ENCODE measurements at regions not wholly inside any gene's neighbourhood (a gene's known extent, or its start where the extent isn't known, plus 50 kb on each side); places are given as distances from the start of the nearest gene placed in this dataset.
A peak's percentile ranks its signal among the peaks of the same experiment; 100 is the strongest.

DNA sequence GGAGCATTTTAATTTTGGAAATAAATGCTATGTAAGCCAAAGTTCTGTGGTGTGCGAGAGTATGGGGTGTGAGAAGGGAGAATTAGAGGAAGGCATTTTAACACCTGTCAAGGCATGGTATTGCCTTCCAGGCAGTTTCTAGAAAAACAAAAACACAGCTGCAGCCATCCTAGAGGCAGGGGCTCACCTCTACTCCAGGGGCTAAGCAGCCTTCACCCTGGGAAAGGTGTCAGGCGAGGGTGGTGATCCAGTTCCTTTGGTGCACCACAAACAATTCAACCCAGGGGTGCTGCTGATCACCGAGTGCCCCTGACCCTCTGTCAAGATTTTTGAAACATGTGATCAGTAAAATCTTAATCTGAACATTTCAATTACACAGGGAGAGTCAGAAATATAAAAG lies 59.2 kb upstream of the GPR26 start:
- Histone ChIP-seq H3K4me3 (no peak overlapping the region), H3K4me1 (peaks cover 28% of the 10 kb centered on the region), H3K27ac (no peak overlapping the region), H4K20me1 (ENCODE audit: low read depth) (peaks cover 7% of the 10 kb centered on the region), H3K9me3 (ENCODE audit: low read depth) (no peaks in the 10 kb centered on the region), H3F3A (ENCODE audit: low read depth) (peaks cover 16% of the 10 kb centered on the region), H3K79me2 (ENCODE audit: low read depth) (no peaks in the 10 kb centered on the region), H3K9ac (no peak overlapping the region), H3K4me2 (peak overlapping the region; percentile 59), H3K27me3 (no peaks in the 10 kb centered on the region), H3K36me3 (no peaks in the 10 kb centered on the region), H2AFZ (replicated peaks) (no peak overlapping the region)
- Mint-ChIP-seq H3K4me3 (no peak overlapping the region), H3K4me1 (peaks cover 3% of the 10 kb centered on the region), H3K36me3 (no peaks in the 10 kb centered on the region), H3K27ac (no peak overlapping the region), H3K9me3 (no peaks in the 10 kb centered on the region), H3K27me3 (ENCODE audit: insufficient read depth, low read depth) (peaks cover 18% of the 10 kb centered on the region)
- DNase-seq (ENCODE audit: low spot score) = no peak
- TF ChIP-seq, protein P1, sequence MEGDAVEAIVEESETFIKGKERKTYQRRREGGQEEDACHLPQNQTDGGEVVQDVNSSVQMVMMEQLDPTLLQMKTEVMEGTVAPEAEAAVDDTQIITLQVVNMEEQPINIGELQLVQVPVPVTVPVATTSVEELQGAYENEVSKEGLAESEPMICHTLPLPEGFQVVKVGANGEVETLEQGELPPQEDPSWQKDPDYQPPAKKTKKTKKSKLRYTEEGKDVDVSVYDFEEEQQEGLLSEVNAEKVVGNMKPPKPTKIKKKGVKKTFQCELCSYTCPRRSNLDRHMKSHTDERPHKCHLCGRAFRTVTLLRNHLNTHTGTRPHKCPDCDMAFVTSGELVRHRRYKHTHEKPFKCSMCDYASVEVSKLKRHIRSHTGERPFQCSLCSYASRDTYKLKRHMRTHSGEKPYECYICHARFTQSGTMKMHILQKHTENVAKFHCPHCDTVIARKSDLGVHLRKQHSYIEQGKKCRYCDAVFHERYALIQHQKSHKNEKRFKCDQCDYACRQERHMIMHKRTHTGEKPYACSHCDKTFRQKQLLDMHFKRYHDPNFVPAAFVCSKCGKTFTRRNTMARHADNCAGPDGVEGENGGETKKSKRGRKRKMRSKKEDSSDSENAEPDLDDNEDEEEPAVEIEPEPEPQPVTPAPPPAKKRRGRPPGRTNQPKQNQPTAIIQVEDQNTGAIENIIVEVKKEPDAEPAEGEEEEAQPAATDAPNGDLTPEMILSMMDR (IDR thresholded peaks at IDR 0.05) = no peak
- no peak for TF ChIP-seq EZH2phosphoT487 (IDR thresholded peaks at IDR 0.05)
- TF ChIP-seq EZH2 (IDR thresholded peaks at IDR 0.05) = no peak

DNA sequence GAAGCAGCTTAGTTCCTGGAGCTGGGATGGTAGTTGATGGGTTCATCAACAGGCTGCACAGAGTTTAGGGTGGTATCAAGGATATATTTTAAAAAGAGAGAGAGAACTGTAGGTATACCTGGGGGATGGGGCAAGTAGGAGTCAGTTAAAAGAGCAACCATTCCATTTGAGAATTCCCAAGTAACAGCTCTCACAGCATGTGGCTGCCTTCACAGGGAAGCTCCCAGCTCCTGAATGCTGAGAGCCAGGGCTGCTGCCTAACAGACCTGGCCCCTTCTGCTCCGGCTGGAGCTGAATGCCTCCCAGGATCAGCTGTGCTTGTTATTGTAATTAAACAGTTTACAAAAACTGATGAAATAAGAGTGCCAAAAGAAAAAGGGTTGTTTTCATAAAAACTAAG lies 58.8 kb upstream of the GPR26 start:
- H3K4me3 Mint-ChIP-seq = no peak overlapping the region
- H3K27me3 Mint-ChIP-seq (ENCODE audit: insufficient read depth, low read depth) = peaks cover 18% of the 10 kb centered on the region
- H3K4me3 ChIP-seq = no peak overlapping the region

DNA sequence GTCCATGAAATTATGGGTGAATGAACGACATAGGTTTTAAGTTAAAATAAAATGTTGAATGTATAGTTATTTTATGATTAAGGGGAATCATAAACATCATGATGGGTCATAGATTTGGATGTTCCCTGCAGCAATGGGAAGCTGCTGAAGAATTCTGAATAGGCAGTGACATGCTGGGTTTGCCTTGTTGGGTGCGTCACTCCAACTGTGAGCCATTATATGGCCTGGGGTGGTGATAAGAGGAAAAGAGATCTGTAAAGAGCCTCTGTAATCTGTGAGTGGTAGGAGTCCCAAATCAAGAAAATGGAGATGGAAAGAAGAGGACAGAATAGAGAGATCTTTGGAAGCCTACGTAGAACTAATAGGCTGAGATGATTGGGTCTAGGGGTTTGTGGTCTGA lies 58.1 kb upstream of the GPR26 start:
- TF ChIP-seq, protein P1 (IDR thresholded peaks at IDR 0.05) = no peak
- TF ChIP-seq EZH2phosphoT487 (IDR thresholded peaks at IDR 0.05) (no peak), EZH2 (IDR thresholded peaks at IDR 0.05) (no peak)
- Mint-ChIP-seq H3K4me3 (no peak overlapping the region), H3K27me3 (ENCODE audit: insufficient read depth, low read depth) (peaks cover 18% of the 10 kb centered on the region), H3K27ac (no peak overlapping the region), H3K4me1 (peaks cover 3% of the 10 kb centered on the region), H3K9me3 (no peaks in the 10 kb centered on the region), H3K36me3 (no peaks in the 10 kb centered on the region)
- Histone ChIP-seq H3K36me3 (no peaks in the 10 kb centered on the region), H4K20me1 (ENCODE audit: low read depth) (peaks cover 7% of the 10 kb centered on the region), H3K79me2 (ENCODE audit: low read depth) (no peaks in the 10 kb centered on the region), H3K4me2 (peak overlapping the region; percentile 59), H3K27me3 (no peaks in the 10 kb centered on the region), H3K4me3 (no peak overlapping the region), H2AFZ (replicated peaks) (no peak overlapping the region), H3K9me3 (ENCODE audit: low read depth) (no peaks in the 10 kb centered on the region), H3K27ac (no peak overlapping the region), H3F3A (ENCODE audit: low read depth) (peaks cover 16% of the 10 kb centered on the region), H3K4me1 (peaks cover 28% of the 10 kb centered on the region), H3K9ac (no peak overlapping the region)
- DNase-seq (ENCODE audit: low spot score) = no peak

More for the DNA sequence above, 58.8 kb upstream of the GPR26 start:
- peaks cover 28% of the 10 kb centered on the region for H3K4me1 ChIP-seq
- H2AFZ ChIP-seq (replicated peaks) = no peak overlapping the region
- DNase-seq (ENCODE audit: low spot score) = peak; percentile 76
- H3K27me3 ChIP-seq = no peaks in the 10 kb centered on the region
- no peaks in the 10 kb centered on the region for H3K36me3 ChIP-seq
- Mint-ChIP-seq H3K36me3 (no peaks in the 10 kb centered on the region), H3K4me1 (peaks cover 3% of the 10 kb centered on the region), H3K9me3 (no peaks in the 10 kb centered on the region), H3K27ac (no peak overlapping the region)
- TF ChIP-seq EZH2phosphoT487 (IDR thresholded peaks at IDR 0.05) = no peak
- no peak for TF ChIP-seq EZH2 (IDR thresholded peaks at IDR 0.05)
- TF ChIP-seq, protein P1 (IDR thresholded peaks at IDR 0.05) = no peak
- H3K9me3 ChIP-seq (ENCODE audit: low read depth) = no peaks in the 10 kb centered on the region
- no peaks in the 10 kb centered on the region for H3K79me2 ChIP-seq (ENCODE audit: low read depth)
- peak overlapping the region; percentile 59 for H3K4me2 ChIP-seq
- H3F3A ChIP-seq (ENCODE audit: low read depth) = peaks cover 16% of the 10 kb centered on the region
- H3K9ac ChIP-seq = no peak overlapping the region
- no peak overlapping the region for H3K27ac ChIP-seq
- peaks cover 7% of the 10 kb centered on the region for H4K20me1 ChIP-seq (ENCODE audit: low read depth)

Data from neural progenitor cell (in vitro differentiated cells).